ENCODE measurements at regions not wholly inside any gene's neighbourhood (a gene's known extent, or its start where the extent isn't known, plus 50 kb on each side); places are given as distances from the start of the nearest gene placed in this dataset.

DNA sequence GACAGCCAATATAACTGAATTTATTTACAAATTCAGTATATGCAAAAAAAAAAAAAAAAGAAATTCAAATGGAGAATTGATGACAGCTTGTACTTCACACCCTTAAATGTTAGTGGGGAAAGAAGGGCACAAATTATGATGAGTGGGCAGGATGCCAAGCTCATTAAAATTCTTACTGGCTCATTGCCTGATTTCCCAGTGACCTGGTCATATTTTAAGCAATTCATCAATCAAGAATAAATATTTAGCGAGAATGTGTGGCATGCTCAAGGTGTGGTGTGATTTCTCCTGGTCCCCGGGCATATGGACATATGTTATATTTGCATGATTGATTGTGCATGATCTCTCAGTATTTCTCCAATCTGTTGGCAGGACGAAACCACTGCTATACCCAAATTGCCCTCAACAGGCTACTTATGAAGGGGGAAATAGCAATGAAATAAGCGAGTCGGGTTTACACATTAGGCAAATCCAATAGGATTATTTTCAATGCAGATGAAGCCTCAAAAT, 883.0 kb downstream of the LRRTM4 start:
- DNase-seq (ENCODE audit: insufficient read length, low spot score) (no peak), FAIRE-seq (no peak)
- no peak for TF ChIP-seq POLR2A (IDR thresholded peaks at IDR 0.05; ENCODE audit: low read depth, low read length)

DNA sequence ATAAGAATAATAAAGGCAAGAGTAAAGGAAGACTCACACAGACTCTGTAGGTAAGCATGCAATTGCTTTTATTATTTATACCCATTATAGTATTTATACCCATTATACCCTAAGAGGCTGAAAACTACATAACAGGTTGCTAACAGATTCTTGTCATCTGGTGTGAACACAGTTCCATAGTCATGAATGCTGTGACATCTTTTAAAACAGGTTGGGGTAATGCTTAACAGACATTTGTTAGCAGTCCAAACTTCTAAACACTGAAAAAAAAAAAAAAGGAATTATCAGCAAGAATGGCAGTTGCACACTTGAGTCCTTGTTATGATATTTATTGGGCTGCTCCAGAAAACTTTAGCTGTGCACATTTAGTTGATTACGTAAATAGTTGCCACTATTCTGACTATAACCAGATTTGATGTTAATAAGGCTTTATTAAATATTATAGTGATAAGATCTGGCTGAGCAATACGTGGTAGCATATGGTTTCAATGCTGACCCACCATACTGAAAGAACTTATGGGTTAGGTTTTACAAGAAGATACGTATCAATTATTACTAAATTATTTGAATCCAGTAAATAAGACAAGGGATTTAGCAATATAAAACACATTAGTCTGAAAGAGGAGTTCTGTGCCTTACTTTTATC, 888.8 kb downstream of the LRRTM4 start:
- FAIRE-seq (no peak), DNase-seq (ENCODE audit: insufficient read length, low spot score) (no peak)
- TF ChIP-seq POLR2A (IDR thresholded peaks at IDR 0.05; ENCODE audit: low read depth, low read length), result no peak

DNA sequence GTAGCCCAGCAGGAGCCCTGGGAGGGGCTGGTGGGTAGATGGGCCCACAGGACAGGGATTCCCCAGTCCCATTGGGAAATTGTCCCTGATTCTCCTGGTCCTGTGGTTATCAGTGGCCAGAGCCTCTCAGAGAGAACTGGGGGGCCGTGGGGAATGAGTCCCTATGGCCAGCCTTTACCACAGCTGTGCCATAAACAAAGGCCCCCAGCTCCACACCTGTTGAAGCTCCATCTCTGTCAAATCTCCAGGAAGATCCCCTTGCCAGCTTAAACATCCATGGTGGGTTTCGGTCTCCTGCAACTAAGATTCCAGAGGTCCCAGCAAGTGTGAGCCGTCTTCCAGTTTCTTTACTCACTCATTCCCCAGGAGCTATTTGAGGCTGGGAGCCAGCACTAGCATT, 897.1 kb downstream of the LRRTM4 start:
- FAIRE-seq, result no peak
- no peak for DNase-seq (ENCODE audit: insufficient read length, low spot score)
- TF ChIP-seq POLR2A (IDR thresholded peaks at IDR 0.05; ENCODE audit: low read depth, low read length), result no peak

DNA sequence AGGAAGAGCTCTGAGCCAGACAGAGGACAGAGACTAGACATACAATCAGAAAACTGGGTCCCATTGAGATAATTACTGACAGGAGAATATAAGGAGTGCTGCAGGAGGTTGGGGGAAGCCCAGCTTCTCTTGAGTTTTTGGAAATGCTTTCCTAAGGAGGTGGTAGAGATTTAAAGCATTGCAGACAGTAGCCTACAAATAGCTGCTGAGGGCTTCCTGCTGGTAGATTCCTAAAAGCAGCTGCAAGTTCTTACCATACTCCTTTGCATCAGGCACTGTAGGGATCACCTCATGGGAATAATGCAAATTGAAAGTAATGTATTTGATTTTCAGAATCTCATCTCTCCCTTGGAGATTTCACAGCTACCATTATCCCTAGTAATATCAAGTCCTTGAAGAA, 902.6 kb upstream of the GCFC2 start:
- no peak for FAIRE-seq
- TF ChIP-seq POLR2A (IDR thresholded peaks at IDR 0.05; ENCODE audit: low read depth, low read length), result no peak

DNA sequence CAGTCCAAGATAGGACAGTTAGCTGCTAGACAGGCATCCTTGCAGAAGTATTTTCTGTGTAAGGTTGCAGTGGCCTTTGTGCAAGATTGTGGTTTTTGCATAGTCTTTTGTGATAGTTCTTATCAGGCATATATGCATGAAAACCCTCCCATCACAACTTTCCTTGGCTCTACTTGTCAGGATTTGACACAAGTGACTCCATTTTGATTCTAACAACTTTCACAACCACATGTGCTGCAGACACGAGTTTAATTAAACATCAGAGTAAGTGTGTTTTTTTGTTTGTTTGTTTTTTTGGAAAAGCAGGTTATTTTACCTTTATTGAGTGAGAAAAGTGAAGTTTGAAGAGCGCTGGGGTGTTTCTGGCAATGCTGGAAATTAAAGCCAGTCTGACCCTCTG, 902.0 kb upstream of the GCFC2 start:
- DNase-seq (ENCODE audit: insufficient read length, low spot score) (no peak), FAIRE-seq (no peak)
- no peak for TF ChIP-seq POLR2A (IDR thresholded peaks at IDR 0.05; ENCODE audit: low read depth, low read length)

More for the DNA sequence above, 902.6 kb upstream of the GCFC2 start:
- DNase-seq (ENCODE audit: insufficient read length, low spot score), result no peak

DNA sequence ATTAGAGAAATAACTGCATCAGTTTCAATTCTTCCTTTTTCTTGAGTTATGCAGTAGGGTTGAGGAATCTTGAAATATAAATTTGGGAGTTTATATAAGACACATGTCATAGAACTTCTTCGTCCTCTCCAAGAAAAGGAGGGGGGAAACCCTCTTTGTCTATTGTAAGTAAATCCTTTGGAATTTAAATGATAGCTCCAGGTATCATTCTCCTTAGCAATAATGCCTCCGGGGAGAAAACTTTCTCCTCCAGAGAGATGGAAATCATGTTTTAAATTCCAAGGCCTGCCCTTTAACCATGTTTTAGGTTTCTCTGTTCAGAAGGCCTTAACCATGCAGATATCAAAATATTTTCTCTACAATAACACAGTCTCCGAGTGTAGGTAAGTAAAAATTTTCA, 899.7 kb upstream of the GCFC2 start:
- FAIRE-seq, result no peak
- no peak for TF ChIP-seq POLR2A (IDR thresholded peaks at IDR 0.05; ENCODE audit: low read depth, low read length)
- no peak for DNase-seq (ENCODE audit: insufficient read length, low spot score)

DNA sequence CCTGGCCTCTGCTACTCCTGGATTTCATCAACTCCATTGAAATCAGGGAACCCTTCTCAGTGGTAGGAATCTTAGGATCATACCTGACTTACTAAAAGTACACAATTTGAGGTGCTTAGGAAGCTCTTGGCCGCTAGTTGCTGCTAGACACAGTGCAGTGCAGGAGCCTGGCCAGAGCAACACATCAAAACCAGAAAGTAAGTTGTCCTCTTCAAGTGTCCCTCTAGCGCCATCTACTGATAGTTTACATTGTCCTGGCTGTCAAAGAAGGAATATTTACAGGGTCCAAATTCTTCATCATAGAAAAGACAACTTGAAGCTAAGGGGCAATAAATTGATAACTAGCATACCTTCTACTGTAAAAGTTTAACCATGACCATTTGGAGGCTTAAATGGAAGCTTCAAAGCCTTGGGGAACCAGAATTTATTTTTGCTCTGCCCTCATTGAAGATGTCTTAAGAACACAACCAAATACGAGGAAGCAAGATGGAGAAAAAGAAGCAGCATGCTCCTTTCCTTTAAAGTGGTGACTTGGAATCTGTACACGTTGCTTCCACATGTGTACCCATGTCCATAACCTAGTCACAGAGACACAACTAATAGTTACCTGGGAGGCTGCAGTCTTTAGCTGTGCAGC, 889.1 kb upstream of the GCFC2 start:
- DNase-seq (ENCODE audit: insufficient read length, low spot score), result peak; percentile 12
- peak; percentile 97 for FAIRE-seq
- no peak for TF ChIP-seq POLR2A (IDR thresholded peaks at IDR 0.05; ENCODE audit: low read depth, low read length)

DNA sequence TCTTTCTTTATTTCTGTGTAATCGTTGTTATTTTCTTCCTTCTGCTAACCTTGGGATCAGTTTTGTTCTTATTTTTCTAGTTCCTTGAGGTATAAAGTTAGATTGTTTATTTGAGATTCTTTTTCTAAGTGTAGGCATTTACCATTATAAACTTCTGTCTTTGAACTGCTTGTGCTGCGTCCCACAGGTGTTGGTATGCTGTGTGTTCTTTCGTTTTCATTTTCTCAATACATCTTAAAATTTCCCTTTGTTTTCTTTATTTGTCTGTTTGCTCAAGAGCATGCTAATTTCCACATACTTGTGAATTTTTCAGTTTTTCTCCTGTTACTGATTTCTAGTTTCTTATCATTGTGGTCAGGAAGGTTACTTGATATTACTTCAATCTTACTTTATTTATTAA, 873.8 kb upstream of the GCFC2 start:
- TF ChIP-seq POLR2A (IDR thresholded peaks at IDR 0.05; ENCODE audit: low read depth, low read length), result no peak
- DNase-seq (ENCODE audit: insufficient read length, low spot score) (no peak), FAIRE-seq (no peak)

DNA sequence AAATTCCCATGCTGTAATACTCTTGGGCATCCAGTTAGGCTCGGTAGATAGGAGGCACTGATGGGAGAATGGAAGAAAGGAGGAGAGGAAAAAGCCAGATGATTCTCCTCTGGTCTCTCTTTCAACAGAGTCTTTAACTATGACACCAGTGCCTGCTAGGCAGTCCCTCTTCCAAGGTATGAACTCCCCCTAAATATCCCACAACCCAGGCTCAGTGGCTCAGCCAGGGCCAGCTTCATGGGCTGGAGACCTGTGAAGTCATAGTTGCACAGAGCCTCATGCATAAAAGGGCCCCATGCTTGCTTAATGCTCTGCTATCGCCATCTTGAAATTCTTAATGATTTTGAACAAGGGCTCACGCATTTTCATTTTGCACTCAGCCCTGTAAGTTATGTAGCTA, 869.2 kb upstream of the GCFC2 start:
- DNase-seq (ENCODE audit: insufficient read length, low spot score) (no peak), FAIRE-seq (no peak)
- no peak for TF ChIP-seq POLR2A (IDR thresholded peaks at IDR 0.05; ENCODE audit: low read depth, low read length)

DNA sequence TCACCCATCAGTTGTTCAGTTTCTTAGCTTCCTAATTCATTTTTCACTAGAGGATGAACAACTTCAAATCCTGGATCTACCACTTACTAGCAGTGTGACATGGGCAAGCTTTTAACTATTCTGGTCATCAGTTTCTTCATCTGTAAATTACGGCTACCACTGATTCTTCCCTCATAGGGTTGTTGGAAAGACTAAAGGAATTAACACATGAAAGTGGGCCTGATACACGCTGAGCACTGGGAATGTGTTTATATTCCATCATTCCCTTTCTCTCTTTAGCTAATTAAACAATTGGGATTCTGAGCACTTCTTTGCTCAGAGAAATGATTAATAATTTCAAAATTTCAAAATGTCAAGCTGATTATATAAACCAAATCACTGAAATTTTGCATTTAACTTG, 862.3 kb upstream of the GCFC2 start:
- FAIRE-seq, result no peak
- no peak for TF ChIP-seq POLR2A (IDR thresholded peaks at IDR 0.05; ENCODE audit: low read depth, low read length)
- no peak for DNase-seq (ENCODE audit: insufficient read length, low spot score)

DNA sequence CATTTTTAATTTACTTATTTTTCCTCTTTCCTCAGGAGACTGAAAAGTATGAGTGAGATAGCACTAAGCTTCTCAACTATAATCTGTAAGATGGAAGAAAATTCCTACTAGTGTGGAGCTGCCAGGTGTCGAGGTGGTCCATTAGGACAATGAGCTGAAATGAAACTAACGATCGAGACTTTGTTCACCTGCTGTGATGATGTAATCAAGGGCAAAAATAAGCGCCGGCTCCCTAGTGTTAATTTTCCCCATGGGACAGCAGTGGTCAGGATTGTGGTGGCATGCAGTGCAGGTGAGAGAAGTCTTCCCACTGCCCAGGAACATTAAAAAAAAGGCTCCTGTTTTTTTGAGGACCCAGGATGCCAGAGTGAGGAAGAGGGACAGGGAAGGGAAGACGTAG, 859.1 kb upstream of the GCFC2 start:
- FAIRE-seq (no peak), DNase-seq (ENCODE audit: insufficient read length, low spot score) (no peak)
- TF ChIP-seq POLR2A (IDR thresholded peaks at IDR 0.05; ENCODE audit: low read depth, low read length), result no peak

DNA sequence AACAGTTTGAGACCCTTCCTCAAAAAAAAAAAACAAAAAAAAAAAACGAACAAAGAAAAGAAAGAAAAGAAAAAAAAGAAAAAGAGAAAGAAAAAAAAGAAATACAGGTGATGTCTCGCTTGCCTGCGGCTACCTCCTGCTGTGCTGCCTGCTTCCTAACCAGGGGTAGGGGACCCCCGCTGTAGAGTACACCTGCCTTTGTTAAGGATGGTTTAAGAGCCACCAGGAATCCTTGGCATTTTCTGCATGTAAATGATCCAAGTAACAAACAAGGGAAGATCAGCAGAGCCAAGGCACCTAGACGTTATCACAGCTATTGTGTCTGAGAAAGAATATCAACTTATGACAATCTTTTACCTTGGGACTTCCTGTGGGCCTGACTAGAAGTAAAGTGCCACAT, 856.8 kb upstream of the GCFC2 start:
- no peak for TF ChIP-seq POLR2A (IDR thresholded peaks at IDR 0.05; ENCODE audit: low read depth, low read length)
- DNase-seq (ENCODE audit: insufficient read length, low spot score) (no peak), FAIRE-seq (no peak)

DNA sequence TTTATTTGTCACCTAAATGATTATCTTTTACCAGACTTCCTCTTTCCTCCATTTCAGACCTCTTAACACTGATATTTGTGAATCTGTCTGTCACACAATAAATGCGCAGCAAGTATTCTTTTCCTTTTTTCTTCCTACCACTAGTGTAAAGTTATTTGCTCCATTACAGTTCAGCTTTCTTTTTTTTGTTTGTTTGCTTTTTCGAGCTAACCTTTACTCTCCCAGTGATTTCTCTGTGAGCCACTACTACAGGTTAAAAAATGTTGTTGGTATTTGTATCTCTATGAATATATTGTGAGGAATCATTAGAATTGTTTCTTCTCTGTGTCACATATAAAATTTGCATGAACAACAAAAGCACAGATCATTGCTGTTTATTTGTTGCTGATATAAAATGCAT, 854.0 kb upstream of the GCFC2 start:
- DNase-seq (ENCODE audit: insufficient read length, low spot score) (no peak), FAIRE-seq (no peak)
- TF ChIP-seq POLR2A (IDR thresholded peaks at IDR 0.05; ENCODE audit: low read depth, low read length), result no peak

DNA sequence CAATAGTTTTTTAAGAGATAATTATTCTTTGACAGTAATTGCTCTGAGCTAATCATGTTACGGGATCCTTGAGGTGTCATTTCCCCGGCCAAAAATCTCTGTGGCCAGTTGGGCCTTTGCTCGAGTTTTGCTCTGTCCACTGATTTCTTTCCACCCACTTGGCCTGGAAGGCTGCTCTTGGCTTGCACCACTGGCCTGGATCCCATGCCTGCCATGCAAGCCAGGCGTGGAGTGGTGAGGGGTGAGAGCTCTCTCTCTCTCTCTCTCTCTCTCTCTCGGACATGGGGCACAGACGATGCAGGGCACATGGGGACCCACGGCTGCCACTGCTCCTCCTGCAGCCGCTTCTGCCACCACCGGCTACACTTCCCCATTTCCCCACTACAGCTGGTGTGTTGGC, 853.0 kb upstream of the GCFC2 start:
- DNase-seq (ENCODE audit: insufficient read length, low spot score) (no peak), FAIRE-seq (no peak)
- TF ChIP-seq POLR2A (IDR thresholded peaks at IDR 0.05; ENCODE audit: low read depth, low read length), result no peak

DNA sequence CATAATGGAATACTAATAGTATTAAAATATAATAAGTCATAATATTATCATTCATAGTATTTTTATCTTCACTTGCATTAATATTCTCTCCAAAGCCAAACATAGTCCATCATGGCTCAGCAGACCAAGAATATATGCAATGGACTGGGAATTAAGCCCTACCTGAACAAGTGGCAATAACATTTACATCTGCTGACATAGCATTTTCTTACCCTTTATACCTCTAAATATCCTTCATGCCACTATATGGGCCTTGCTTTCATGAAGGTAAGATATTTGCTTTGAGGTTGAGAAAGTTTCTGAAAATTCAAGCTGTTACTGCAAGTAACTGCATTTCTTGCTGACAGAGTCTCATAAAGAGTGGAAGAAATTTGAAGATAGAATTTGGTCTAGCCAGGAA, 847.4 kb upstream of the GCFC2 start:
- DNase-seq (ENCODE audit: insufficient read length, low spot score) (no peak), FAIRE-seq (no peak)
- no peak for TF ChIP-seq POLR2A (IDR thresholded peaks at IDR 0.05; ENCODE audit: low read depth, low read length)

All from H54 (cell line).